AG20443 (cell line): ENCODE measurements at regions not wholly inside any gene's neighbourhood (a gene's known extent, or its start where the extent isn't known, plus 50 kb on each side); places are given as distances from the start of the nearest gene placed in this dataset.
"Not testable (repeated sequence)": the region's sequence is repeated elsewhere in the genome, so short reads cannot be mapped to it uniquely, and the experiment has no call there.

Experiments
- DNase-seq: peaks from one replicate; pipeline ENCODE4 v3.0.0; 2012; ENCODE audit warnings: low spot score, mixed read lengths

DNA sequence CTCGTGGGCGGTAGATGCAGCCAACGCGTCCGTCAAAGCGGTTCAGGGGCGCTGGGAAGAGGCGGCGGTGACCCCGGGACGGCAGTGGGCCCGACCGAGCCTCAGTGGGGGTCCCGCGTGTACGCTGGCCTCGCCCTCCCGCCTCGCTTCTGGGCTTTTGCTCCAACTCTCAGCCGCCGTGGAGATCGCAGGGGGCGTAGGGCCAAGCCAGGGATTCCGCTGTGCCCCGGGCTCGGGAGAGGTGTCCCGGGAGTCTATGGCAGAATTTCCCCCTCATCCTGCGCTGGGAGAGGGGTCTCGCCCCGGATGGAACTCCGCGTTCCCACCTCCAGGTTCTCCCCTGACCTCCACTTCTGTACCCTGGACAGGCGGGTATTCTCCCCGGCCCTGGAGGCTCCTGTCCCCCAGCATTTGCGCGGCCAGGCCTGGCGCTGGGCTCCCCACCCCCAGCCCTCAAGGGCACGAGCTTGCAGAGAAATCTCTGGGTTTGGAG lies 131.9 kb downstream of the MRPL36 start:
- no peak for DNase-seq

DNA sequence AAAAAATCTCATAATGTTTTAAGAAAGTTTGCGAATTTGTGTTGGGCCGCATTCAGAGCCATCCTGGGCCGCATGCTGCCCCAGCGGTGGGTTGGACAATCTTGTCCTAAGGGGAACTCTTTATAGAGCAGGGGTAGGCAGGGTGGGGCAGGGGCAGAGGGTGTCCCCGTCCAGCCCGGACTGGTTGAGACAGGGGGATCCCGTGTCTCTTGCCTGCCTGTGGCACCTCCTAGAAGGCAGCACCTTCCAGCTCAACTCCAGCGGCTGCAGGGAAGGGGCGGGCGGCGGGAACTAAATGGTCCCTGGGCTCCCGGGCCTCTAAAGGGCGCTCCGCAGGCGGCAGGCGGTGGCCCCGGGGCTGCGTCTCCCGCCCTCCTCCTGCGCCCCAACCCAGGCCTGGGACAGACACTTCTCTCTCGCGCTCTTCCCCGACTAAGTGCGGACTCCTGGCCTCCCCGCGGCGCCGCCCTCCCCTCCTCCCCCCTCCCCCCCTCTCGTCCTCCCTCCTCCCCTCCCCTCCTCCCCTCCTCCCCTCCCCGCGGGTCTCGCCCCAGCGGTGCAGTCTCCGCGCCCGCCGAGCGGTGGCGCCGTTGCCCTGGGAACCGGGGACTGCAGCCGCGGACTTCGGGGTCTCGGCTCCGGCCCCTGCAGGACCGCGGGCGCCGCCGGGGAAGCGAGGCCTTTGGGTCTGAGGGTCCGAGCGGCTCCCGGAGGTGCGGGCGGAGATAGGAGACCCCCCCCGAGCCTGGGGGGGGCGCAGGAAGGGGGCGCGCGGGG lies 132.6 kb downstream of the MRPL36 start:
- DNase-seq: peak; percentile 58

- no peak for DNase-seq
These were observed 133.4 kb downstream of the MRPL36 start for GRCh38 chr5:1666221-1666620.

- no peak for DNase-seq
These were observed 133.8 kb downstream of the MRPL36 start for GRCh38 chr5:1665803-1666202.

DNA sequence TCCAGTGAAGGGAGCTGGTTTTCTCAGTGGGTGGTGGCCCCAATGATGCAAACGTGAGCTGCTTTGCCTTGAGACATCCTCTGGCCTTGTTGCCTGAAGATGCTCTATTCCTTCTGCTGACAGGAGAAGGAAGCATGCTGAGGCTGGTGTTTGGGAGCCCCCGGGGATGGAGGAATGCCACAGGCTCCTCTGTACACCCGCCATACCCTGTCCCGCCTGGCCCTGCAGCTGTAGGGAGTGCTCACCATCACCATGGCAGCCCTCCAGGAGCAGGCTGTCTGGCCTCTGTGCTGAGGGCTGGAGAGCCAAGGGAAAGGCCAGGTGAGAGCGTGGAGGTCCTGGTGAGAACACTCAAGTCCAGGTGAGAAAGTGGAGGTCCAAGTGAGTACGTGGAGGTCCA lies 134.4 kb downstream of the MRPL36 start:
- DNase-seq: no peak

- DNase-seq: no peak
These were observed 136.5 kb downstream of the MRPL36 start for GRCh38 chr5:1663186-1663585.

GRCh38 chr5:1662559-1663085 lies 137.0 kb downstream of the MRPL36 start:
- no peak for DNase-seq

GRCh38 chr5:1661831-1662558 lies 137.6 kb downstream of the MRPL36 start:
- no peak for DNase-seq

- DNase-seq: no peak
These were observed 137.6 kb upstream of the LPCAT1 start for GRCh38 chr5:1661311-1661710.

DNA sequence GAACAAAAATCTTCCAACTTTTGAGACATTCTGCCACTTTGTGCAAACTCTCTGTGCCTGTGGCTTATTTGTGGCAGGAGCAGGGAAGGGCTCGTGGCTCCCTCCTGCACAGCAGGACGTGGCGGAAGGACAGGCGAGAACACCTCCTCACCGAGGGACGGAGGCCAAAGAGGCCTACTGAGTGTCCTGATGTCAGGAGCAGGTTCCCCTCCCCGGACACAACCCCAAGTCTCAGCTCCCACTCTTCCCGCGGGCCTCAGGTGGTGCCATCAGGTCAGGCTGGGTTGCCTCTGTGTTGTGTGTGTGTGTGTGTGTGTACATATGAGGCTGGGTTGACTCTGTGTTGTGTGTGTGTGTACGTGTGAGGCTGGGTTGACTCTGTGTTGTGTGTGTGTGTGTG lies 136.8 kb upstream of the LPCAT1 start:
- DNase-seq: no peak

GRCh38 chr5:1660001-1660400 lies 136.2 kb upstream of the LPCAT1 start:
- no peak for DNase-seq

- no peak for DNase-seq
These were observed 135.6 kb upstream of the LPCAT1 start for GRCh38 chr5:1659100-1659981.

DNA sequence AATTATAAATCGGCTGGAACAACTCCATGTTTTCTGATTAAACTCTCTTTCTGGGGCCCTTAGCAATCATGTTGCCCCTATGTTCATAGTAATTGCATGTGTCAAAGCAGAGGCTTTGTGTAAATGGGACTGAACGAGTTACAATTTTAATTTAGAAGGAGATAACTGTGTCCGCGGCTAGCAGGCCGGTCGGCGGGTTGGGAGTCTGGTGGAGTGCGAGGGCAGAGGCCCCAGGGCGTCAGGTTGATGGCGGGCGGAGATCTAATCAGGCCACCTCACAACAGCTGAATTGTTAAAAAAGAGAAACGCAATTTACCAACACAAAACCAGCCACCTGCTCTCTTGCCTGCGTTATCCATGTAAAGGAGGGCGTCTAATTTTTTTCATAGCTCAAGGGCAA lies 134.9 kb upstream of the LPCAT1 start:
- DNase-seq: no peak

DNA sequence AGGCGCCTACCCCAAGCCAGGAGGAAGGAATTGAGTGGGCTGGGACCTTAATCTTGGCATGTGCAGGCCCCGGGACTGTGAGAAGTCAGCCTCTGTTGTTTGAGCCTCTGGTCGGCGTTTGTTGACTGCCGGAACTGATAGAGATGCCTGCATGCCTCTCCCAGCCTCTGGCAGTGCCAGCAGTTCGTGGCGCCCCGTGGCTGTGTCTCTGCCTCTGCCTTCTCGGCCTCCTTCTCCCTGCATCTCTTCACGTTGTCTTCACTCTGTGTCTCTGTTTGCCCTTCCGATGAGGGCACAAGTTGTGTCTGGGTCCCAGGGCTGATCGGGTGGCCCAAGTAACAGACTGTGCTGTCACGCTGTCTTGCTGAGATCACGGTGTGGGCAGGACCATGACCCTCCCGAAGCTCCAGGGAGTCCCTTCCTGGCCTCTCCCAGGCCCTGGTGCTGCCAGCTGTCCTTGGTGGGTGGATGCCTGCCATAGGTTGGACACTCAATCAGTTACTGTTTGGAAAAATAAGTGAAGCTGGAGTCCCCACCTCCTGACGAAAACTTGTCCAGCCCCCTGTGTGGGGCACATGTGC lies 133.5 kb upstream of the LPCAT1 start:
- no peak for DNase-seq

DNA sequence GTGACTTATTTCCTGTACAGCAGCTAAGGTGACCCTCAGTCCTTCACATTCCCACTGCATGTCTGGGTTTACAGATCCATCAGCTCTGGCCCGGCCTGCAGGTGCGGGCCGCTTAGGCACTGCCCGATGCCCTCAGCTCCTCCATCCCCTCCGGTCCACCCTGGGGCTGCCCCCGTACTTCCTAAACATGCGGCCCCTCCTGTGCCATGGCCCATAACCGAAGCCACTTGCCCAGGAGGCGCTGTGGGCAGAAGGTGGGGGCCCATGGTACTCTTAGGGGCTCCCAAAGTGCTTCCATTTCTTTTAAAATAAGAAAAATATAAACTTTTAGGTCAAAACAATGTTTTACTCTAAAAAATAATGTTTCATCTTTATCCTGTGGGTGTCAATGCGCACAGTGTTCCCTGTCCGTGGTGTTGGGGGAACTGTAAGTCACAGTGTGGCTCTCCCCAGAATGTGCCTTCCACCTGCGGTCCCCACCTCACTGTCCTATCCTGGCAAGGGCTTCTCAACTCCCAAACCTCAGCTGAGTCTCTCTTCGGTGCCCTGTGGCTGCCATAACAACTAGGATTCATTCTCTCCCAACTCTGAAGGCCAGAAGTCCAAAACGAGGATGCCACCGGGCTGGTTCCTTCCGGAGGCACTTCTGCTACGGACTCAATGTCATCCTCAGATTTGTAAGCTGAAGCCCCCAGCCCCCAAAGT lies 132.7 kb upstream of the LPCAT1 start:
- no peak for DNase-seq

DNA sequence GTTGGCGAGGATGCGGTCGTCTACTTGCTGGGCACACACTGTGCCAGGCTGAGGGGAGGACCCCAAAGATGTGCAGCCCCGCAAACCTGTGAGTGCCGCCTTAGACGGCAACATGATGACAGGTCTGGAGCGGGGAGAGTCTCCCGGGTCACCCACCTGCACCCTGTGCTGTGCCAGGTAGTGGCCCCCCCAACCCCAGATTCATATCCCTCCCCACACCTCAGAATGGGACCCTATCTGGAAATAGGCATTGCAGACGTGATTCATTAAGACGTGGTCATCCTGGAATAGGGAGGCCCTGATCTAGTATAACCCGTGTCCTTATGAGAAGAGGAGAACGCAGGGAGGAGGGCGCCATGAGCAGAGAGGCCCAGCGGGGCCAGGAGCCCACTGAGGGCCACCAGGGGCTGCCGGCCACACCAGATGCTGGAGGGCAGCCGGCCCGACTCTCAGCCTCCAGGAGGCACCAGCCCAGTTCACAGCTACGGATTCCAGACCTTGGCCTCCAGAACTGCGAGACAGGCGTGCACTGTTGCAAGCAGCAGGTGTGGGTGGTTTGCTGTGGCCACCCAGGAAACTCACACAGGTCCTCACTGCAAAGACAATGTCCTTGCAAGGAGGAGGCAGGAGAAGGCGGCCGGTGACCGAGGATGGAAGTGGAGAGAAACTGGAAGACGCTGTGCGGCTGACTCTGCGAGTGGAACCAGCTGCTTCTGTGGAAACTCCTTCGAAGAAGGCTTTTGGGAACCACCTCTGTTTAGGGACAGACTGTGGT lies 131.9 kb upstream of the LPCAT1 start:
- no peak for DNase-seq

- no peak for DNase-seq
These were observed 131.2 kb upstream of the LPCAT1 start for GRCh38 chr5:1654786-1655495.

- DNase-seq: not testable (repeated sequence)
These were observed 130.2 kb upstream of the LPCAT1 start for GRCh38 chr5:1653698-1654651.
